Transverse colon (tissue), 4 donors: ENCODE measurements at regions not wholly inside any gene's neighbourhood (a gene's known extent, or its start where the extent isn't known, plus 50 kb on each side); places are given as distances from the start of the nearest gene placed in this dataset.

Source experiments
- DNase-seq: peaks from one replicate; pipeline ENCODE4 v3.0.0-alpha.2; 2019
- H3K27ac ChIP-seq, 4 donors: fragments of 200-600 bp; sonication (generic); 2 replicates each; pipeline ENCODE4 v1.5.1; 2016 to 2018; ENCODE audit warnings: inconsistent platforms in 4 of 4
- H3K27me3 ChIP-seq: fragments of 200-600 bp; sonication (generic); 2 replicates; pipeline ENCODE4 v1.5.1; 2017; ENCODE audit warnings: inconsistent platforms
- H3K36me3 ChIP-seq, 4 donors: fragments of 200-600 bp; sonication (generic); 2 replicates each; pipeline ENCODE4 v1.5.1; 2017 to 2019; ENCODE audit warnings: inconsistent platforms in 4 of 4
- H3K4me1 ChIP-seq, 4 donors: fragments of 200-600 bp; sonication (generic); 2 replicates each; pipeline ENCODE4 v1.5.1; 2017 to 2020; ENCODE audit warnings: inconsistent platforms in 4 of 4
- H3K4me3 ChIP-seq, 4 donors: fragments of 200-600 bp; sonication (generic); 1 replicate in 1 of 4; 2 replicates in 3 of 4; pipeline versions ENCODE4 v1.5.1 to v1.6.1; 2017 to 2019; ENCODE audit warnings: inconsistent platforms in 4 of 4
- H3K9me3 ChIP-seq, 2 donors: fragments of 200-600 bp; sonication (generic); 2 replicates each; pipeline ENCODE4 v1.5.1; 2017 to 2019; ENCODE audit warnings: inconsistent platforms in 2 of 2
- EP300 ChIP-seq: sonication (generic); formaldehyde crosslinking; IDR thresholded peaks from one replicate; pipeline ENCODE4 v1.6.1; 2017; ENCODE audit warnings: antibody characterized with exemption, low read depth
- POLR2A ChIP-seq: fragments of 450-650 bp; IDR thresholded peaks from one replicate; pipeline ENCODE4 v1.6.1; 2016; ENCODE audit warnings: antibody characterized with exemption, mild to moderate bottlenecking, moderate library complexity
- POLR2AphosphoS5 ChIP-seq, 3 donors: sonication (generic); formaldehyde crosslinking; IDR thresholded peaks; one replicate each; pipeline ENCODE4 v1.6.1; 2016; ENCODE audit warnings: antibody characterized with exemption in 3 of 3
- WGBS, 2 donors: methylation state at CpG; one replicate each; pipeline ENCODE4 v1.1.5; 2018; ENCODE audit warnings: low coverage in 1 of 2; 5-methylcytosine and 5-hydroxymethylcytosine counted together
- in situ Hi-C, 4 donors: fragments of 200-750 bp; cut with MboI; loops; one replicate each; pipeline versions ENCODE4 v1.15.0 to v1.15.1; 2017; ENCODE audit warnings: low sequenced_read_pairs in 3 of 4, low pct_ligation_motif_present in 1 of 4, low pct_unique_long_range_greater_than_20kb in 1 of 4
- intact Hi-C: fragments of 100-400 bp; cut with DNase I; formaldehyde crosslinking; loops from one replicate; pipeline ENCODE4 v1.15.1; 2023; ENCODE audit warnings: low total_unique reads
- TF ChIP-seq, protein P1 (sequence below), 5 experiments: fragments of 200-600 bp in 3 of 5; fragments of 450-650 bp in 2 of 5; sonication (generic) in 3 of 5; IDR thresholded peaks; 1 replicate in 2 of 5; 2 replicates in 3 of 5; pipeline ENCODE4 v1.5.1; 2016 to 2017; ENCODE audit warnings: antibody characterized with exemption in 5 of 5, inconsistent platforms in 3 of 5, mild to moderate bottlenecking in 2 of 5, moderate library complexity in 1 of 5

GRCh38 chr3:168981396-168981795 lies 682.1 kb downstream of the MECOM start:
- Histone ChIP-seq H3K27ac (no peak overlapping the region), H3K27me3 (no peaks in the 10 kb centered on the region), H3K9me3 (no peaks in the 10 kb centered on the region), H3K4me1 (no peaks in the 10 kb centered on the region), H3K4me3 (no peak overlapping the region), H3K36me3 (no peaks in the 10 kb centered on the region)
- 88 to 95% methylated on average over 4 of the region's 4 CpGs for WGBS, 2 donors
- intact Hi-C loops, result no loop called here
- no peak for DNase-seq
- in situ Hi-C loops, result no loop called here
- TF ChIP-seq, protein P1, sequence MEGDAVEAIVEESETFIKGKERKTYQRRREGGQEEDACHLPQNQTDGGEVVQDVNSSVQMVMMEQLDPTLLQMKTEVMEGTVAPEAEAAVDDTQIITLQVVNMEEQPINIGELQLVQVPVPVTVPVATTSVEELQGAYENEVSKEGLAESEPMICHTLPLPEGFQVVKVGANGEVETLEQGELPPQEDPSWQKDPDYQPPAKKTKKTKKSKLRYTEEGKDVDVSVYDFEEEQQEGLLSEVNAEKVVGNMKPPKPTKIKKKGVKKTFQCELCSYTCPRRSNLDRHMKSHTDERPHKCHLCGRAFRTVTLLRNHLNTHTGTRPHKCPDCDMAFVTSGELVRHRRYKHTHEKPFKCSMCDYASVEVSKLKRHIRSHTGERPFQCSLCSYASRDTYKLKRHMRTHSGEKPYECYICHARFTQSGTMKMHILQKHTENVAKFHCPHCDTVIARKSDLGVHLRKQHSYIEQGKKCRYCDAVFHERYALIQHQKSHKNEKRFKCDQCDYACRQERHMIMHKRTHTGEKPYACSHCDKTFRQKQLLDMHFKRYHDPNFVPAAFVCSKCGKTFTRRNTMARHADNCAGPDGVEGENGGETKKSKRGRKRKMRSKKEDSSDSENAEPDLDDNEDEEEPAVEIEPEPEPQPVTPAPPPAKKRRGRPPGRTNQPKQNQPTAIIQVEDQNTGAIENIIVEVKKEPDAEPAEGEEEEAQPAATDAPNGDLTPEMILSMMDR (IDR thresholded peaks at IDR 0.05), result no peak
- no peak for TF ChIP-seq EP300
- no peak for TF ChIP-seq POLR2AphosphoS5 (IDR thresholded peaks at IDR 0.05)
- TF ChIP-seq POLR2A, result no peak

DNA sequence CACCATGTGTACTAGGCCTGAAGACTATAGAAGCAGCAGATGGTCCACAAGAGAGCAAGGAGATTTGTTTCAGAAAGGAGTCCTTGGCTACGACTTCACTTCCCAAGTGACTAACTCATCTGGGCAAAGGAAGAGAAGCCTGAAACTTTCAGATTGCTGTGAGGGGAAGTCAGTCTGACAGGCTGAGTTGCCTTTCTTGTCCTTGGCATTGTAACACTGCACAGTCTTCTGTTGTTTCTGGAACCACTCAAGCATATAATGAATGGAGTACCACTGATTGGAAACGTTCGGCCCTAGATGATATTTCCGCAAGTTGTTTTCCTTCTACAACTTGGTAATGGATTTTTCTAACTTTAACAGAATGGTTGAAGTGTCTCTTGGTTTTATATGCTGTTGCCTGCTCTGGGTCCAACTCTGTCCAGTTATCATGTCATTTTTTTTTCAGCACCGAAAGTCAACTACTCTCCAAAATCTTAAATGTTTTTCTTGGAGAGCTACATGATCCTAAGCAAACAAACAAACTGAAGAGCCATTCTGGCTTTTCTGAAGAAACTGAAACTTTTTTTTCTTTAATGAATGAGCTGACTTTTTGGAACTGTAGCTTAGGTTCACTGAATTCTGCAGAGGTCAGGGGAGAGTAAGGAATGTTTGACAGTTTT lies 685.7 kb downstream of the MECOM start:
- Histone ChIP-seq H3K36me3 (no peaks in the 10 kb centered on the region), H3K4me3 (no peak overlapping the region), H3K27me3 (no peaks in the 10 kb centered on the region), H3K9me3 (no peaks in the 10 kb centered on the region), H3K27ac (peak overlapping the region in 1 of 4 donors; percentile 28), H3K4me1 (no peaks in the 10 kb centered on the region)
- in situ Hi-C loops (no loop called here), intact Hi-C loops (no loop called here)
- no peak for TF ChIP-seq EP300
- no peak for TF ChIP-seq POLR2A
- TF ChIP-seq, protein P1 (IDR thresholded peaks at IDR 0.05), result no peak
- no peak for TF ChIP-seq POLR2AphosphoS5 (IDR thresholded peaks at IDR 0.05)
- DNase-seq, result no peak
- 53 to 74% methylated on average over 5 of the region's 5 CpGs for WGBS, 2 donors

- in situ Hi-C loops, result no loop called here
- Histone ChIP-seq H3K4me3 (no peak overlapping the region), H3K27ac (no peak overlapping the region), H3K4me1 (no peaks in the 10 kb centered on the region), H3K9me3 (no peaks in the 10 kb centered on the region), H3K27me3 (no peaks in the 10 kb centered on the region), H3K36me3 (no peaks in the 10 kb centered on the region)
- intact Hi-C loops, result no loop called here
- 56 to 67% methylated on average over 2 of the region's 2 CpGs for WGBS, 2 donors
- TF ChIP-seq POLR2A (no peak), EP300 (no peak), POLR2AphosphoS5 (IDR thresholded peaks at IDR 0.05) (no peak)
- TF ChIP-seq, protein P1 (IDR thresholded peaks at IDR 0.05), result no peak
- DNase-seq, result no peak
Observed at GRCh38 chr3:168976969-168977368, 686.5 kb downstream of the MECOM start.

DNA sequence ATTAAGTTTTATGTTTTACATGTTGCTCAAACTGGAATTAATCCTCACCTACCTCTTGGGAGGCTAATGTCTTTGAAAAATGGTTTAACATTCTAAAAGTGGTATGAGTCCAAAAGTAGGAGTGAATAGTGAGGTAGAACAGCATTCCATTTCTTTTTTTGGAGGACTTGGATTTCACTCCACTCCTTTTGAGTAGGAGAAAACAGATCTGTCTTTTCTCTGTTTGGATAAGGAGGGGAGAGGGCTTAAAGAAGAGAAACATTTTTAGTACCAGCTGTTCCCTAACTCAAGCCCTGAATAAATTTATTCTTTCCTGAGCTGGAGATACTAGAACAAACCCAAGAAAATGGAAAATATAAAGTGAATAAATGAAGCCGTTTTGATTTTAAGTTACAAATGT lies 687.9 kb downstream of the MECOM start:
- in situ Hi-C loops (no loop called here), intact Hi-C loops (no loop called here)
- H3K36me3 ChIP-seq, result no peaks in the 10 kb centered on the region
- WGBS, 2 donors, result 60 to 79% methylated on average over 1 of the region's 1 CpG
- H3K9me3 ChIP-seq, result no peaks in the 10 kb centered on the region
- H3K4me1 ChIP-seq, result no peaks in the 10 kb centered on the region
- H3K27ac ChIP-seq, result peak overlapping the region in 2 of 4 donors; percentile 21 to 33
- TF ChIP-seq POLR2AphosphoS5 (IDR thresholded peaks at IDR 0.05) (no peak), POLR2A (no peak), EP300 (no peak)
- no peaks in the 10 kb centered on the region for H3K27me3 ChIP-seq
- H3K4me3 ChIP-seq, result no peak overlapping the region
- DNase-seq, result no peak
